ENCODE measurements at regions not wholly inside any gene's neighbourhood (a gene's known extent, or its start where the extent isn't known, plus 50 kb on each side); places are given as distances from the start of the nearest gene placed in this dataset.

DNA sequence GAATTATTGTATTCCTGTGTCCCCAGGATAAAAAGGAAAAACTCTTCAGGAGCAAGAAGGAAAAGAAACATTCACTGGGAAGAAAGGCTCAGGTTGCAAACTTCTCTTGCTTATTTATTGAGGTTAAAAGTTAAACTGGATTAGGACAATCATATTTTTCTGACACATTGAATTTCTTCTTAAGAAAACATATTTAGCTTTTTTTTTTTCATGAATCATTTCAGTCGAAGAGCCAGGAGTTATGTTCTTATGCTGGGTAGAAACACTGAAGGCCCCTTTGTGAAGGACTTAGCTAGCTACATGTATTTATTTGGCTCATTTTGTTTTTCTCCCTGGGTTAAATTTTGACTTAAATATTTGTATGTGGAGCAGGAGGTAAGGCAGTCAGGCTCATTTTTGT is 434.0 kb downstream of the KLF5 start:
- no peak for DNase-seq

DNA sequence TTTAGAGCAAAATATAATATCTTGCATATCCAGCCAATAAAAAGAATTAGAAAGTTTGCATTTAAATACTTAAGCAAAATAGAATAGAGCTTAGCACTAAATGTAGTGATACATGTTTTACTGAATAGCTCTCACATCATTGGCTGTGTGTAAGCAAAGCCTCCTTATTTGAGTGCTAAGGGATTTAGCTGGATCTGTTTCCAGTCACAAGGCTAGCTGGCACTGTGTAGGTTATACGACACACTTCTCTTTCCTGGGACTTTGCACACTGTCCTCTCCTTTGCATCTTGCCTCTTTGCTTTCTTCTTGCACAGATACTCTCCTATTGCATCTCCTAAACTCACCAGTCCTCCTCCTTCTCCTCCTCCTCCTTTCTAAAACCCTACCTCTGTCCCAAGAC is 423.8 kb downstream of the KLF5 start:
- no peak for DNase-seq

DNA sequence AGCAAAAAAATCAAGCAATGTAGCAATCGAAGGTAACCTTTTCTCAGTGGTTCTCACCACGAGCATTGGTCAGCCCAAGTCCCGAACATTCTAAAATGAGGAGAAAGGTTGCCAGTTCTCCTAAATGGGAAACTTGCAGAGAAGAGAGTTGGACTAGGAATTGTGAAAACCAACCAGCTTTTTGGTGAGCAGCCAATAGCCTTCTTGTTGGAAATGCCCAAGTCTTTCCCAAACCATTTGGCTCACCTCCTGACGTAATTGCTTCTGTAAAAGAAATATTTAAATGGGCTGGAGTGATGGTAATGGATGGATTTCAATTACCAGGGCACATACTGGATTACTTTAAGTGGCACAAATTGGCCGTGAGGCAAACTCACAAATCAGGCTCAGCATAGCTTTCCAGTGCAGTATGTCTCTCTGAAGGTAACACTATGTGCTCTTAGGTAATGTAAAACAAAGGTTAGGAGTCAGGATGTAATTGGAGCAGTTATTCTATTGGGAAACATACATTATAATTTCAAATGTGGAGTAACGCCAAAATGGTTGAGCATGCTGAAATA is 423.2 kb downstream of the KLF5 start:
- DNase-seq, result no peak

DNA sequence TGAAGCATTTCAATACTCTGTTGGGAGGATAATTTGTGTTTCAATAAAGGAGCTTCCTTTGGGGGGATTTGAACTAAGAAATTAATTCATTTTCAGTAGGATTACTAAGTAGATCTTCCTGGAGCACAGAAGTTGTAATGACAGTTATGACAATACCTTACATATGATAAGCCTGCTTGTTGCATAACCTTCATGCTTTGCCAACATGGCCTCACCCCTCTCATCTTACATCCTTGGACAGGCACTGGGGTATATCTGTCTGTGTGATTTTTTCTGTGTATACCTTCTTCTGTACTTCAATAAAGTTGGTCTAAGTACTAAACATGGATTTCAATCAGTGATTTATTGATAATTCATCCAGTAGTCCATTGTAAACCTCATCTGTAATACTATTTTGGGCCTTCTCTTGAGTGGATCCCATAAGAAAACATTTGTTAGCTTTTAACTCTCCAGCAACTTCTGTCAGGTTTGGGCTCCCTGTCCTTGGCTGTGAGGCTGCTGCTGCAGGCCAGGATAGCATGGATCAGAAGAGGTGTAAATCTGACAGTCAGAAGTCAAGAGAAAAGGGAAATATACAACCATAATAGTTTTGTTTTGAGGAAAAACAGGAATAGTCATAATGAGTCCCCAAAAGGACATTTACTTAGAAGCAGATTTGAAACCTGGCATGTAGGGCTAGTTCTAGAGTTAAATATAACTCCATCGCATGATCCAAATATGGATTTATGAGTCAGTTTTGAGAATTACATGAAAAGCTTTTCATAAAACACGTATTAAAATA is 422.2 kb downstream of the KLF5 start:
- DNase-seq, result no peak

DNA sequence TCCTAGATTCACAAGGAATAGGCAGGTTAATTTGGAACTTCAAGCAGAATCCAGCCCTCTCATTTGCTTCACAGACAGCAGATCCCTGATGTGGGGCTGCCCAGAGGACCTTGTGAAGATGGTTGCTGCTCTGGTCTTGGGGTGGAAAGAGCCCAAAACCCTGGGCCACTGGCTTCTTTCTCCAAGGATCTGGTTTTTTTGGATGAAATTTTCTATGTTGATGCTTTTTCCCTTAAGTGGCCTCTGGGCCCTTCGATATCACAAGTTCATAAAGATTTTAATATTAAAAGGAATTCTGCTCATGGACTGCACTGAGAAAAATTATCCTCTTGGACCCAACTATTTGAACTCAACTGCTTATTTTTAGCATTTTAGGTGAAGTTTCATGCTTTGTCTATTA is 421.1 kb downstream of the KLF5 start:
- DNase-seq, result no peak

- DNase-seq, result no peak
Observed at GRCh38 chr13:73479351-73479750, 420.5 kb downstream of the KLF5 start.

DNA sequence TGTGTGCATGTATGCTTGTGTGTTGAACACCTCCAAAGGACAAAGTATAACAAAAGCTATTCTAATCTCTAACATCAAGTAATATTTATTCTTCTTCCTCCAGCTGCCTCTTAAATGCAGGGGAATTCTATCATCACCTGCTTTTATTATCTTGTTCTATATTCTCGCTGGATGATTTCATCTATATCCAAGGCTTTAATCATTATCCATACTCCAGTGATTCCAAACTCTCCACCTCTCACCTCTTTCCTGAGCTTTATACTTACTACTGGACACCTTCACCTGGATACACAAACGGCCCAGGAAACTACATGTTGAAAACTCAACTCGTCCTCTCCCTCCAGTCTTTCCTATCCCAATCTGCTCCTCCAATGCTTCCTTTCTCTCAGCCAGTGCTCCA is 418.6 kb downstream of the KLF5 start:
- DNase-seq, result no peak

- DNase-seq, result no peak
Observed at GRCh38 chr13:73473016-73473415, 414.2 kb downstream of the KLF5 start.

GRCh38 chr13:73467125-73467524 is 408.3 kb downstream of the KLF5 start:
- no peak for DNase-seq

- DNase-seq, result no peak
Observed at GRCh38 chr13:73466561-73466960, 407.8 kb downstream of the KLF5 start.

GRCh38 chr13:73465617-73465971 is 406.8 kb downstream of the KLF5 start:
- DNase-seq, result no peak

GRCh38 chr13:73464758-73465616 is 406.2 kb downstream of the KLF5 start:
- no peak for DNase-seq

- no peak for DNase-seq
Observed at GRCh38 chr13:73462241-73462640, 403.4 kb downstream of the KLF5 start.

DNA sequence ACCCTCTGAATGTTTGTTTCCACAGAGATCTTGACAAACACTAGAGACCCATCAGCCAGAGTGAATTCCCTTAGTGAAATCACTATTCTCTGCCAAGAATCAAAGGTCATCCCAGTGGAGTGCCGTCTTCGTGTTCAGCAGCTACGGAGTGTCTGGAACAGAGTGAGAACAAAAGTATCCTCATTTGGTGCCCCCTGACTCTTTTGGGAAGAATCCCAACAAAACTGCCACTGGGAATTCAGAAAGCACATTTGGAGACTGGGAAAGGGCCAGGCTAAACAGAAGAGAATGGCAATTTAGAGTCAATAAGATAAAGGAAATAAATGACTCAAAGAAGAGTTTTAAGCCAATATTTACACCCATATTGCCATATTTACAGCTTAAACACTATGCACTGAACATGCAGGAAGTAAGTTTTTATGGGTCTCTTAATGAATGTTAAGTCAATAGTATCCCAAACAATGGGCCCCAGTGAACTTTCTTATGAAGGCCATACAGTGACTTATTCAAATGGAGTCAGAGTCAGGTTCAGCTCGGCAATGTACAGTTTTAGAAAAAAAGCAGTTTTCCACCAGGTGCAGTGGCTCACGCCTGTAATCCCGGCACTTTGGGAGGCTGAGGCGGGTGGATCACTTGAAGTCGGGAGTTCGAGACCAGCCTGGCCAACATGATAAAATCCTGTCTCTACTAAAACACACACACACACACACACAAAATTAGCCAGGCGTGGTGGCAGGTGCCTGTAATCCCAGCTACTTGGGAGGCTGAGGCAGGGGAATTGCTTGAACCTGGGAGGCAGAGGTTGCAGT is 392.6 kb downstream of the KLF5 start:
- no peak for DNase-seq

GRCh38 chr13:73450583-73450982 is 391.8 kb downstream of the KLF5 start:
- no peak for DNase-seq

DNA sequence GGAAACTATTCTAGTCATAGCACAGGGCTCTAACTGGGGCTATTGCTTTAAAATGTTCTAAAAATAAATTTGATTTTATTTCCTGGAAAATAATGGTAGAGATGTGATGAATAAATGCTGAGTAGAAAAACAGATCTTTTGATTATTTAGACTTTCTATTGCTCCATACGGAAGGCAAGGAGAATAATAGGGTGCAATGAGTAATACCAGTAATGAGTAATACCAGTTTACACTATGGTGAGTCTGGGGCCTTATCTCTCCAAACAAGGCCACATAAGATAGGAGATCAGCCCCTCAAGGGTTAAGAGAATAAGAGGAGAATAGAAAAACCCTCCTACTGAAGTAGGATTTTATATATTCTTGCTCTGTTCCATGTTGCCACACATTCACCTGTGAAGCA is 390.4 kb downstream of the KLF5 start:
- no peak for DNase-seq

- no peak for DNase-seq
Observed at GRCh38 chr13:73440296-73440895, 381.6 kb downstream of the KLF5 start.

DNA sequence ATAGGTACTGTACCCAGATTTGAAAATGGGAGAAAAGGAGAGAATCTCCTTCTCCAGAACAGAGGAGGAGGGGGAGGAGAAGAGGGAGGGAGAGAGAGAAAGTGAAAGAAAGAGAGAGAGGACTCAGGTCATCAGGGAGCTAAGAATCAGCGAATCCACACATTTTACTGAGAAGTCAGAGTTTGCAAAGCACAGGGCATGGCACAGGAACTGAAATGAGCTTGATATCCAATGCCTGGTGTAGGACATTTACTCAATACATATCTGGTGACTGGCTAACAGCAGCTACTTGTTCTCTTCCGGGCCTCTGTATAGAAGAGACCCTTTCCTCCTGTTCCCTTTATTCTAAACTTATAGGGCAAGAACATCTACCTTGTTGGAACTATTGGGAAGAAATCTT is 375.1 kb downstream of the KLF5 start:
- no peak for DNase-seq

GRCh38 chr13:73433458-73433857 is 374.7 kb downstream of the KLF5 start:
- DNase-seq, result no peak

- no peak for DNase-seq
Observed at GRCh38 chr13:73429701-73430100, 370.9 kb downstream of the KLF5 start.

DNA sequence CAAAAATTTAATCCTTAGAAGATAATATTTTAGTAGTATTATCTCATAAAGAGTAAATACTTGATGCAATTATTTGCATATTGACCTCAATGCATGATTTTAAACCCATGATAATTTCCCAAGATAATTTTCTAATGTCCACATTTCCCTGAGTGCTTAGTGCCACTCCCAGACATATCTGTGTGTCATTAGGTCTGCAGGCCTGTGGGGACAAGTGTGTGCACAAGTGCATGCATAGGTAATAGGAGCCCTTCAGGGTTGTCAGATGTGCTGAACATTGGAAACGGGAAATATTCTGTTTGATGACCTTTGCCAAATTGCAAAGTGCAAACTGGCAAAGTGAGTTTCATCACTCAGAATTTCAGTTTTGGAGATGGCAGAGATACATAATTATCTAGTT is 369.9 kb downstream of the KLF5 start:
- DNase-seq, result no peak

DNA sequence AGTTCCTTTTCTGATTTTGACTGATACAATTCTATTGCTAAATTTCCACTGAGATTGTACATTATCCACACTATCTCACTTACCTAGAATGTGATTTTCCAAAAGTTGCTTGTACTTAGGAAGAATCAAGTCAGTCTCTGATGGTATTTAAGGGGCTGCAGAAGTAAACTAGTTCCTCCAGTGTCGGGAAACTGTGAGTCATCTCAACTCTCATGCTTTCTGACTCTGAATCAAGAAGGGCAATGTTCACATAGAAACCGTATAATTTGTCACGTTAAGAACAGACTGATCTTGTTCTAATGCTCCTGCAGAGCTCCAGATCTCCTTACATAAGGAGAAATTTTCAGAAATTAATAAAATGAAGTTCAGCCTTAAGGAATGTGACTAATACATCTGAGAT is 369.3 kb downstream of the KLF5 start:
- DNase-seq, result no peak

DNA sequence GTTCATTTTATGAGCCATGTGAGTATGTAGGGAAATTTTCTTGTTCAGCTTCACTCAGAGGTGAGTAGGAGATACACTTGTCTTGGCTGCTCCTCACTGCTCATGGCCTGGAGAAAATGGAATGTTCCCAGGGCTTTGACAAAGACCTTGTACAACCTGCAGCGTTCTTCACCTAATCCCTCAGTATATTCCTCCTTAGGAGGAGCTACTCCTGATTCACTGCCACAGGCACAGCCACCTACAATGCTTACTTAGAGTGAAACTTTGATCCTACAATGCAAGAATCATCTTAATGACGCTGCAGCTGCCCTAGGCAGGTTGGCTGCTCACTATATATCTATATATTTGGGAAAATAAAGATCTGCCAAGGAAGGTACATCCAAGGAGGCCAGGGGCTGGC is 364.2 kb downstream of the KLF5 start:
- DNase-seq, result no peak

All from NCI-H2227 treated with DMSO at 0.1 percent for 48 hours (cell line).